LNCaP clone FGC (cell line): ENCODE measurements at regions not wholly inside any gene's neighbourhood (a gene's known extent, or its start where the extent isn't known, plus 50 kb on each side); places are given as distances from the start of the nearest gene placed in this dataset.

ENCODE experiments used
- DNase-seq: peaks from one replicate; pipeline ENCODE4 v3.0.0-alpha.2; 2011; ENCODE audit warnings: low read depth
- H3K4me3 ChIP-seq: 2 replicates; pipeline ENCODE4 v1.5.1; 2011; ENCODE audit warnings: mild to moderate bottlenecking, low read depth, low read length, control low read depth
- CTCF ChIP-seq: IDR thresholded peaks from 2 replicates; pipeline ENCODE4 v1.5.1; 2012; ENCODE audit warnings: mild to moderate bottlenecking; ENCODE audit not compliant: control insufficient read depth, insufficient read depth; ENCODE audit errors: extremely low read depth

GRCh38 chr16:79776243-79776847, 175.8 kb upstream of the MAF start:
- no peak for DNase-seq
- no peak for TF ChIP-seq CTCF

GRCh38 chr16:79772784-79773183, 172.2 kb upstream of the MAF start:
- no peak overlapping the region for H3K4me3 ChIP-seq
- no peak for TF ChIP-seq CTCF
- no peak for DNase-seq

More at GRCh38 chr16:79776243-79776847, 175.8 kb upstream of the MAF start:
- no peak overlapping the region for H3K4me3 ChIP-seq

GRCh38 chr16:79772048-79772447, 171.5 kb upstream of the MAF start:
- no peak for DNase-seq
- H3K4me3 ChIP-seq = no peak overlapping the region
- TF ChIP-seq CTCF = no peak

- peak overlapping the region; percentile 52 for H3K4me3 ChIP-seq
- DNase-seq = peak; percentile 76
- no peak for TF ChIP-seq CTCF
Observed at GRCh38 chr16:79770244-79771064, 169.9 kb upstream of the MAF start.

GRCh38 chr16:79769928-79770243, 169.3 kb upstream of the MAF start:
- DNase-seq = no peak
- peak overlapping the region; percentile 52 for H3K4me3 ChIP-seq
- TF ChIP-seq CTCF = no peak

GRCh38 chr16:79769270-79769927, 168.9 kb upstream of the MAF start:
- no peak overlapping the region for H3K4me3 ChIP-seq
- no peak for DNase-seq
- no peak for TF ChIP-seq CTCF
